ENCODE measurements at regions not wholly inside any gene's neighbourhood (a gene's known extent, or its start where the extent isn't known, plus 50 kb on each side); places are given as distances from the start of the nearest gene placed in this dataset.

DNA sequence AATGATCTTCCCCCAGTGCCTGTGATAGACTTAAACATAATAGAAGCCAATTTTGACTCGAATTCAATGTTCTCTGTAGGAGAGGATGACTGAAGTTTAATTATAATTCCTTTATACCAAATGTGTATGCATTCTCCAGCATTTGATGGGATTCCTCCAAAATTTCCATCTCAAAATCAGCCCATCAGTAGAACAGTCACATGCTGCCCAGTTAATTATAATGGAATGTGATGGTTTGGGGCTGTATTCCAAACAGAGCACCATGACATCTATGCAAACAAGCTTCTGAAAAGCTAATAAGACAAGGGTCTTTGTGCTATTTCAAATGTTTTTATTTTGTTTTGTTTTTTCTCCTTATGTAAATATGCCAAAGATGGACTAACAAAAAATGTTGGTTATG lies 127.7 kb upstream of the SPATA16 start:
- TF ChIP-seq EZH2 (IDR thresholded peaks at IDR 0.05; ENCODE audit: insufficient read depth, poor library complexity, severe bottlenecking) = no peak
- TF ChIP-seq EZH2phosphoT487 (IDR thresholded peaks at IDR 0.05; ENCODE audit: insufficient read depth, low read depth) = no peak
